HG02973 (cell line): ENCODE measurements at regions not wholly inside any gene's neighbourhood (a gene's known extent, or its start where the extent isn't known, plus 50 kb on each side); places are given as distances from the start of the nearest gene placed in this dataset.
A peak's percentile ranks its signal among the peaks of the same experiment; 100 is the strongest.

ENCODE experiments used
- ATAC-seq: cut with Tn5 transposase; IDR thresholded peaks from one replicate; pipeline ENCODE4 v1.9.1; 2021; ENCODE audit warnings: moderate library complexity; ENCODE audit not compliant: unreplicated experiment

DNA sequence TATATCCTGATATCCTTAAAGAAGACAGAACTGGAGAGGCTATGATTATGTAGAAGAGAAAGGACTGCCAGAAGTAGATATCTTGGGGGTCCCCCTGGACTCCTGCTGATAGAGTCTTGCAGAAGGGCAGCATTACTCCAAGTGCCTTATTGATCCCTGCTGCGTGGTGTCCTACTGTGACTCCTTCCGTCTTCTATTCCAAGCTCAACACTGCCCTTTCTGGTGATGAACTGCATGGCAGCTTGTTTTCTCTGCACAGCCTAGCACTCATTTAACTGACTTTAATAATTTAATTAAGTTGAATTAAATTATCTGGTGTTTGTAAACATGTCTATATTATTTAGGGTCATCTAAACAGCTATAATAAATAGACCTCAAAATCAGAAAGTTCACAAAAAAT lies 194.1 kb upstream of the DSEL start:
- peak; percentile 54 for ATAC-seq

DNA sequence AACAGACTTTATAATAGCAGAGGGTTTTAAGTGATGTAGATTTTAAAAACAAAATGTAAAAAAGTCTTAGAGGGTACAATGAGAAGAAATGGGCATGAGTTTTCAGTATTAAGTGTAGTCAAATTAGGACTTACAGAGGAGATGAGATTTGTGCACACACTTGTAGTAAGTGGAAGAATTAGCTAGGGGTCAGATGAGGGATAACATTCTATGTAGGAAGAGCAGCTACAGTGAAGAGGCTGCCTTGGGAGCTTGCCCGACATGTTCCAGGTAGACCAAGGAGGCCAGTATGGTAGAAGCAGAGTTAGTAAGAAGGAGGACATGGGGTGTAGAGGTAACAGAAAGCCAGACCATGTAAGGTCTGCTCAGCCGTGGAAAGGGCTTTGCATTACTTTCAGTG lies 189.2 kb upstream of the DSEL start:
- ATAC-seq = no peak

GRCh38 chr18:67695684-67696083 lies 179.2 kb upstream of the DSEL start:
- ATAC-seq = no peak

GRCh38 chr18:67694787-67695186 lies 178.3 kb upstream of the DSEL start:
- no peak for ATAC-seq

DNA sequence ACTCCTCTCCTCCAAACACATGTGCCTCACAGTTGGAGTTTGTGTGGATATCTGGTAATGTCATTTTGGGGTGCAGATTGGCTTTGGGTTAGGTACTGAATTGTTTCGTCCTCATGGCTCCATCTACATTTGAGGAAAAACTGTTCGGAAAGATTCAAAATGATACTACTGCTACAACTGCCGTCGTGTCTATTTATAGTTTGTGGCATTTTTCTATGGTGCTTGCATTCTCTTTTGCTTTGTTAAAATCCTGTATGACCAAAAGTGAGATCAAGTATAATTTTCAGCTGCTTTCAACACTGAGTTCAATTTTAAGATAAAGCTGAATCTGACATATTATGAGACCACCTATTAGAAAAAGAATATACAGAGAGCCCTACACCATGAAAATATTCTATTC lies 176.3 kb upstream of the DSEL start:
- ATAC-seq = no peak

- no peak for ATAC-seq
Measured at GRCh38 chr18:67682516-67682915, 166.0 kb upstream of the DSEL start.

DNA sequence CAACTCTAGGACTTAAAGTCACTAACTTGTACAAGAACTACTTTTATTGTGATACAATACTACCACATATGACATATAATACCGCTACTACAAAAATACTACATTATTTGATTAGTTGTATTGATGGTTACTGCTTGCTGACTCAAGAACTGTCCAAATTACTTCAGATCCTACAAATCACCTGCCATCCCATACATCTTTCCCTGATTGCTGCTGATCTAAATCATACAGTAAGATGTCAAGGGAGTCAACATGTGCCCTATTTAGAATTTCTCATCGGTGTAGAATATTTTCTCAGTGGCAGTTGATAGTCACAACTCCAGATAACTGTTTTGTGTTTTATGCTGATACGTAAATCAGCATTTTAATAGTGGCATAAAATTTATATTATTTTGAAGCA lies 161.0 kb upstream of the DSEL start:
- no peak for ATAC-seq

- no peak for ATAC-seq
Measured at GRCh38 chr18:67672716-67673115, 156.2 kb upstream of the DSEL start.

- no peak for ATAC-seq
Measured at GRCh38 chr18:67672155-67672554, 155.6 kb upstream of the DSEL start.

GRCh38 chr18:67670024-67670543 lies 153.6 kb upstream of the DSEL start:
- no peak for ATAC-seq

GRCh38 chr18:67665266-67665665 lies 148.7 kb upstream of the DSEL start:
- no peak for ATAC-seq

- no peak for ATAC-seq
Measured at GRCh38 chr18:67662996-67663395, 146.5 kb upstream of the DSEL start.

DNA sequence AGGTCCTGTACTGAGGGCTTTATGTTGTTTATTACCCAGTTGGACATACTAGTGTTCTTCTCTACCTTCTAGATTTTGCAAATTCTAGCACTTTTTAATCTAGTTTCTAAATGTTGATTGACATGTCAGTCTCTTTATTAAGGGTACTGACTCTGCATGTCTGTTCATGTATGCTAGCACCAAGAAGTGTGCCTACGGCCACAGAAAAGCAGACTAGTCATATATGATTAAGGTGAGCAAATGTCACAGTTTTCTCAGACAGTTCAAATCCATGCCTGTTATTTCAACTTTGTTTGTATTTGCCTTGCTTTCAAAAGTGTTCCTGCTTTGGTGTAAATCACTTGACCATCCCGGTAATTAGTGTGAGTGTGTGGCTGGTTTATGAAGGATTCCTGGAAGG lies 145.0 kb upstream of the DSEL start:
- no peak for ATAC-seq

DNA sequence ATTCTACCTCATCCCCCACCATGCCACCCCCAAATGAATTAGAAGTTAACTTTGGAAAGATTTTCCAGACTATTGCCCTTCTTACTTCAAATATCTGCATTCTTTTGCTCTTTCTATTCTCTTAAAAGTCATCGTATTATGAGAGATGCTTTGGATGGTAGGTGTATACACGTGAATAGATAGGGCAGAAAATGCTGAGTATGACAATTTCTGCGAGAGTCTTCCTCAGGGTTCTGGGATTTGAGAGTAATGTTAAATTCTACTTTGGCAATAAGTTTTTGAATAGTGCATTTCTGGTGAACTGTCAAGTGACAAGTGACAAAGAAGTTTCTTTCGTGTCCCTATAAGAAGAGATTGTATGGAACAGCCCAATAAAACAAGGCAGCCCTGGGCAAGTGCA lies 137.6 kb upstream of the DSEL start:
- ATAC-seq = no peak

DNA sequence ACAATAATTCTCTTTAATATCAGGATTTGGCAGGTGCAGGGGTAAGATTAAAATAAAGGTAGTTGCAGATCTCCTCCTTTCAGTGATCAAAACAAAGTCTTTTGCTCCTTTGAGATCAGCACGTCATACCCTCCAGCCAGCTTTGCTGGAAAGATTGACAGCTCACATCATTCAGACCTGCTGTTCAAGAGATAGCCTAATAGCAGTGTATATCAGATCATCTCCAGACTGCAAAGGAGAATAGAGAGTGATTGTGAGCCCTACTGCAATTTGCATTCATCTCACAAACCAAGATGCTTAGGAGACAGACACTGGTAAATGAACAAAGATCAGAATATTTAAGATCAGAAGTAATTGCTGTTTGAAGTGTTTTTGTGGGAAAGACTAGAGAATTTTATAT lies 135.8 kb upstream of the DSEL start:
- ATAC-seq = no peak

DNA sequence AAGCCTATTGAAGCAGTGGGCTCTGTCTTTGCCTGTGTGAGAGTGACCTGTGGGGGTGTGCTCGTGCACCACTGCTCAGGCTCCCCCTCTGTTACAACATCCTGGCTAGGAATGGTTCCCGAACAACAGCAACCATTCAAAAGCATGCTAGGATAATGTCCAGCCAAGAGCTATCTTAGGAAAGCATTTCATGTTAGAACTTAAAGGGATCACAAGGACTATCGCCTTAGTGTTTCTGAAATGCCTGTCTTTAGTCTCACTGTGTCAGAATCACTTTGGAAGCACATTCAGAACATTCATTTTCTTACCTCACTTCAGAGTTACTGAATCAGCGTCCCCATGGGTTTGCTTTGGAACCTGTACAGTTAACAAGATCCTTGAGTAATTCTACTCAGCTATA lies 134.9 kb upstream of the DSEL start:
- no peak for ATAC-seq

DNA sequence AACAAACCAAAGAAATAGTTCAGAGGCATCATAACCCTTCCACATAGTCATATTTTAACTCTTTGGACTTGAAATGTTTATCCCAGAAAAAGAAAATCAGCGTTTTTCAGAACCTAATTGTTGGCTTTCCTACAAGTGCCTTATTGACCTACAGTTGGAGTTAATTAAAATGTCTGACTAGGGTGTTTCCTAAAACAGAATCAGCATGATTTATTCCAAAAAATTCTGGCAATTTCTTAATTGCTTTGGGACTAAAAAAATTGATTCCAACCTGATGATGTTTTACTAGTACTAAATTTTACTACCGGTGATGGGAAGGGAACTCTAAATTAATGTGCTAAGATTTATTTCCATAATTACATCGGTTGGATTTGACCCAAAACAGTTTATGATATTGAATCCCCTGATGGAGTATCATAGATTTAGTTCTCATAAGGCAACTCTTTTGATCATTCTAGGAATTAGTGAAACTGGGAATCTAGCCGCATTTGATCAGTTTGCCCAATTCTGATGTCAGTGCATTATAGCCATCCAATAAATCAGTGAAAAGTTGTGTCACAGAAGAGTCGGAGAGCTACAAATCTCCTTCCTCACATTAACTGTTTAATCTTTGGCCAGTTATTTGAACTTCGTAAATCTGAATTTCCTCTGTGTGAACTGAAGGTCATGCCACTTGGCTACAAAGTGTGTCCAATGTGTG lies 134.3 kb upstream of the DSEL start:
- ATAC-seq = no peak

DNA sequence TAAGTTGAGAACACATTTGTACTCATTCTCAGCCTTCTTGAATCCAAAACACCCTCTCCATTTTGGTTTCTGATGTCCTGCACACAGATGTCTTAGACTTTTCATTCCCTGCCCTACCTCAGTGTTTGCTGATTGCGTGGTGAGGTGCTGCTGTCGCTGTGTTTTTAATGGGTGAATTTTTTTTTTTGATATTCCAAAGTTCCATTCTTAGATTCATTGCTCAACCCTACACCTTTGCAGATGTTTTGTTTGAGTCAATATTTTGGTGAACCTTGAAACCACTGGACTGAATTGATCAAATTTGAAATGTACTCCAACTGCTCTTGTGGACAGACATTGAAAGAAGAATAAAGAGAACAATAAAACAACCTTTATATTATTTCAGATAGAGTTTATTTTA lies 130.4 kb upstream of the DSEL start:
- ATAC-seq = no peak

DNA sequence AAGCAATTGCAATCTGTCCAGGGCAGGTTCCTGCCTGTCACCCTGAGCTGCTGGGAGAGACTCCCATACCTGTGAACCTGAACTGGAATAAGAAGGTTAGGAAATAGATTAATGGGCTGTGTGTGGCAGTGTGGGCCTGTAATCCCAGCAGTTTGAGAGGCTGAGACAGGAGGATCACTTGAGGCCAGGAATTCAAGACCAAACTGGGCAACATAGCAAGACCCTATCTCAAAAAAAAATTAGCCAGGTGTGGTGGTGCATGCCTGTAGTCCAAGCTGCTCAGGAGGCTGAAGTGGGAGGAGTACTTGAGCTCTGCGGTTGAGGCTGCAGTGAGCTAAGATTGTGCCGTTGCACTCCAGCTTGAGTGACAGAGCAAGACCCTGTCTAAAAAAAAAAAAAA lies 127.7 kb upstream of the DSEL start:
- no peak for ATAC-seq

DNA sequence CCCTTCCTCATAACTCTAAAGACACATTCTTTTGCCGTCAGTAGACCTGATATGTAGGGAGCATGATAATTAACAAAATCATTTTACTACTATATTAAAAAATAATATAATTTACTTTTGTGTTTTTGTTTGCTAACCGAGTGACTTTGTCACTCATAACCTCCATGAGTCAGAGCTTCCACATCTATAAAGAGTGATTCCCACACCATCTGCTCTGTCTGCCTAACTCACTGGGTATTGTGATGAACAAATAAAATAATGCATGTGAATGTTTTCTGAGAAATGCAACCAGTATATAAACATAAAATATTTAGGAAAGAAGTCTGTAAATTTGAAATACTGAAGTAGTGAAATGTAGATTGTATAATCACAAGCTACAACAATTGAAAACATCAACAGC lies 123.4 kb upstream of the DSEL start:
- no peak for ATAC-seq

DNA sequence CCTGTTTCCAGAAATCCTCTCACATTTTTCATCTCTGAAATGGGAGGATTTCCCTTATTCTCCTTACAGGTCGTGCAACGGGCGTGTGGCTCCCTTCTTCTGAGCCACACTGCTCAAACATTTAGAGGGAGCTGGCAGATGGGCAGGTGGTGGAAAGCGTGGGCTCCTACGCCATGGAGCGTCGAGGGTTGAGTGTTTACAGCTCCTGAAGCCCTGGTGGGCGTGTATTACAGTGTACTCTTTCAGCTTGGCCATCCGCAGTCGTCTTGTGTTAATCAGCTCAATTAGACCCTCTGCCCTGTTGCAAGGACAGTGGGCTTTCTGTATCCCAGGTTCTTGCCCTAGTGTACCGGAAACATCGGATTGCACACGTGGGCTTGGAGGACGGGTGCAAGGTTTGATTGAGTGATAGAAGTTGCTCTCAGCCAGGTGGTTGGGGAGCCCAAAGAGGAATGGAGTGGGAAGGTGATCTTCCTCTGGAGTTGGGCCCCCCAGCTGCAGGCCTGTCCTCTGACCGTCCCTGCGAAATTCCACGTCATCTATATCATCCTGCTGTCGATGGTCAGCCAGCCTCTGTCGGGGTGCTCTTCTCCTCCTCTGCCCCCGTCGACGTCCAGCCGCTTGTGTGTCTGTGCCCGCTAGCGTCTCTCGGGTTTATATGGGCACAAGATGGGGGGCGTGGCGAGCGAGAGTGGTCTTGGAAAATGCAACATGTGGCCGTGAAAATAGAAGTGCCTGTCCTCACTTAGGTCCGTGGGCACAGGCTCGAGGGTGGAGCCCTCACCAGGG lies 120.3 kb upstream of the DSEL start:
- ATAC-seq = no peak

GRCh38 chr18:67634631-67635338 lies 118.3 kb upstream of the DSEL start:
- ATAC-seq = no peak
